ENCODE measurements at regions not wholly inside any gene's neighbourhood (a gene's known extent, or its start where the extent isn't known, plus 50 kb on each side); places are given as distances from the start of the nearest gene placed in this dataset.

- TF ChIP-seq CTCF (conservative IDR thresholded peaks at IDR 0.05; ENCODE audit: low read depth in 2 of 2) = no peak
- TF ChIP-seq ZNF462 (CRISPR knock-in tag; IDR thresholded peaks at IDR 0.05) = no peak
- TF ChIP-seq CREB1 (CRISPR knock-in tag; IDR thresholded peaks at IDR 0.05; ENCODE audit: low read depth) = no peak
- TF ChIP-seq EZH2 (IDR thresholded peaks at IDR 0.05; ENCODE audit: low read depth, unreplicated experiment) = no peak
- no peak for TF ChIP-seq POLR2AphosphoS5 (IDR thresholded peaks at IDR 0.05; ENCODE audit: low read depth)
- TF ChIP-seq EZH2phosphoT487 (IDR thresholded peaks at IDR 0.05; ENCODE audit: unreplicated experiment) = no peak
- TF ChIP-seq REST (IDR thresholded peaks at IDR 0.05; ENCODE audit: unreplicated experiment) = no peak
- TF ChIP-seq NANOG (IDR thresholded peaks at IDR 0.05; ENCODE audit: borderline replicate concordance) = no peak
- TF ChIP-seq ETS1 (IDR thresholded peaks at IDR 0.05) = no peak
- TF ChIP-seq JUNB (IDR thresholded peaks at IDR 0.05; ENCODE audit: unreplicated experiment) = no peak
- TF ChIP-seq ZNF331 (CRISPR knock-in tag; IDR thresholded peaks at IDR 0.05; ENCODE audit: low read depth) = no peak
- TF ChIP-seq ZNF114 (CRISPR knock-in tag; IDR thresholded peaks at IDR 0.05) = no peak
- TF ChIP-seq STAT1 (IDR thresholded peaks at IDR 0.05; ENCODE audit: unreplicated experiment) = no peak
Measured at GRCh38 chr5:50900952-50901510, 234.6 kb downstream of the PARP8 start.

Measured in GM23338 (cell line).